ENCODE measurements at regions not wholly inside any gene's neighbourhood (a gene's known extent, or its start where the extent isn't known, plus 50 kb on each side); places are given as distances from the start of the nearest gene placed in this dataset.

- H3K9me3 ChIP-seq, result no peaks in the 10 kb centered on the region
- no peak overlapping the region for H3K27ac ChIP-seq
- H3K4me1 ChIP-seq, result no peaks in the 10 kb centered on the region
- intact Hi-C loops (cut with DNase I), result no loop called here
- DNase-seq (no peak), ATAC-seq (no peak)
- no peaks in the 10 kb centered on the region for H3K27me3 ChIP-seq (ENCODE audit: low read depth)
- no peak for TF ChIP-seq CTCF (IDR thresholded peaks at IDR 0.05)
- no peaks in the 10 kb centered on the region for H3K36me3 ChIP-seq
- no peak overlapping the region for H3K4me3 ChIP-seq
These were observed 69.0 kb upstream of the FAM180A start for GRCh38 chr7:135817583-135817982.

GRCh38 chr7:135815033-135815432, 66.4 kb upstream of the FAM180A start:
- no peak for TF ChIP-seq CTCF (IDR thresholded peaks at IDR 0.05)
- no peaks in the 10 kb centered on the region for H3K36me3 ChIP-seq
- H3K27me3 ChIP-seq (ENCODE audit: low read depth), result no peaks in the 10 kb centered on the region
- H3K27ac ChIP-seq, result no peak overlapping the region
- H3K4me3 ChIP-seq, result no peak overlapping the region
- intact Hi-C loops (cut with DNase I), result no loop called here
- H3K9me3 ChIP-seq, result no peaks in the 10 kb centered on the region
- H3K4me1 ChIP-seq, result no peaks in the 10 kb centered on the region
- no peak for DNase-seq
- ATAC-seq, result no peak

- no peak for ATAC-seq
These were observed 63.5 kb upstream of the FAM180A start for GRCh38 chr7:135812148-135812547.

GRCh38 chr7:135811506-135811905, 62.9 kb upstream of the FAM180A start:
- ATAC-seq, result no peak

More at GRCh38 chr7:135812148-135812547, 63.5 kb upstream of the FAM180A start:
- intact Hi-C loops (cut with DNase I), result no loop called here
- no peak for TF ChIP-seq CTCF (IDR thresholded peaks at IDR 0.05)
- DNase-seq, result no peak
- no peaks in the 10 kb centered on the region for H3K27me3 ChIP-seq (ENCODE audit: low read depth)
- H3K9me3 ChIP-seq, result no peaks in the 10 kb centered on the region
- H3K36me3 ChIP-seq, result no peaks in the 10 kb centered on the region
- no peak overlapping the region for H3K27ac ChIP-seq
- H3K4me1 ChIP-seq, result no peaks in the 10 kb centered on the region
- H3K4me3 ChIP-seq, result no peak overlapping the region

GRCh38 chr7:135808206-135808605, 59.6 kb upstream of the FAM180A start:
- DNase-seq (no peak), ATAC-seq (no peak)
- Histone ChIP-seq H3K9me3 (no peaks in the 10 kb centered on the region), H3K27ac (no peak overlapping the region), H3K4me3 (no peak overlapping the region), H3K36me3 (no peaks in the 10 kb centered on the region), H3K4me1 (no peaks in the 10 kb centered on the region), H3K27me3 (ENCODE audit: low read depth) (no peaks in the 10 kb centered on the region)
- TF ChIP-seq CTCF (IDR thresholded peaks at IDR 0.05), result no peak
- intact Hi-C loops (cut with DNase I), result no loop called here

More at GRCh38 chr7:135811506-135811905, 62.9 kb upstream of the FAM180A start:
- Histone ChIP-seq H3K4me1 (no peaks in the 10 kb centered on the region), H3K27me3 (ENCODE audit: low read depth) (no peaks in the 10 kb centered on the region), H3K36me3 (no peaks in the 10 kb centered on the region), H3K4me3 (no peak overlapping the region), H3K27ac (no peak overlapping the region), H3K9me3 (no peaks in the 10 kb centered on the region)
- intact Hi-C loops (cut with DNase I), result no loop called here
- no peak for DNase-seq
- TF ChIP-seq CTCF (IDR thresholded peaks at IDR 0.05), result no peak

- Histone ChIP-seq H3K9me3 (no peaks in the 10 kb centered on the region), H3K27ac (no peak overlapping the region), H3K27me3 (ENCODE audit: low read depth) (peaks cover 8% of the 10 kb centered on the region), H3K4me1 (peaks cover 5% of the 10 kb centered on the region), H3K4me3 (no peak overlapping the region), H3K36me3 (no peaks in the 10 kb centered on the region)
- no peak for TF ChIP-seq CTCF (IDR thresholded peaks at IDR 0.05)
- DNase-seq, result no peak
- no peak for ATAC-seq
- intact Hi-C loops (cut with DNase I), result loop anchor here (5.0 kb wide), 1 partner anchor 204 kb away; no protein-coding TSS in a partner anchor
These were observed 54.5 kb upstream of the FAM180A start for GRCh38 chr7:135803143-135803542.

All from lower lobe of right lung (tissue), 2 donors.